GM23338 (cell line): ENCODE measurements at regions not wholly inside any gene's neighbourhood (a gene's known extent, or its start where the extent isn't known, plus 50 kb on each side); places are given as distances from the start of the nearest gene placed in this dataset.

Experiments used
- ATAC-seq: fragments of 200-7000 bp; cut with Tn5 transposase; 3 replicates; pipeline ENCODE4 v1.9.1; 2020
- DNase-seq: peaks from one replicate; pipeline ENCODE4 v3.0.0-alpha.2; 2015; ENCODE audit warnings: low spot score
- H2AFZ ChIP-seq: fragments of 200-600 bp; sonication (generic); 2 replicates; pipeline ENCODE4 v1.8.0; 2016; ENCODE audit warnings: antibody characterized with exemption, mild to moderate bottlenecking, moderate library complexity
- H3F3A ChIP-seq: fragments of 200-600 bp; sonication (generic); replicated peaks from 2 replicates; pipeline ENCODE4 v1.8.0; 2017; ENCODE audit warnings: antibody characterized with exemption, mixed run types, low read depth
- H3K27ac ChIP-seq: fragments of 200-600 bp; sonication (generic); 2 replicates; pipeline ENCODE4 v1.6.1; 2016; ENCODE audit warnings: low read depth
- H3K27me3 ChIP-seq: fragments of 200-600 bp; sonication (generic); 2 replicates; pipeline ENCODE4 v1.8.0; 2016; ENCODE audit warnings: mild to moderate bottlenecking, mixed run types, moderate library complexity; ENCODE audit not compliant: insufficient read depth
- H3K36me3 ChIP-seq: fragments of 200-600 bp; sonication (generic); 2 replicates; pipeline ENCODE4 v1.8.0; 2016; ENCODE audit warnings: mild to moderate bottlenecking; ENCODE audit not compliant: insufficient read depth
- H3K4me1 ChIP-seq: fragments of 200-600 bp; sonication (generic); 2 replicates; pipeline ENCODE4 v1.8.0; 2016; ENCODE audit warnings: mild to moderate bottlenecking, moderate library complexity; ENCODE audit not compliant: insufficient read depth
- H3K4me2 ChIP-seq: fragments of 200-600 bp; sonication (generic); 2 replicates; pipeline ENCODE4 v1.7.1; 2017; ENCODE audit warnings: mixed run types
- H3K4me3 ChIP-seq: fragments of 200-600 bp; sonication (generic); 2 replicates; pipeline ENCODE4 v1.6.1; 2016; ENCODE audit warnings: mixed run types
- H3K79me2 ChIP-seq: fragments of 200-600 bp; sonication (generic); replicated peaks from 2 replicates; pipeline ENCODE4 v1.8.0; 2017; ENCODE audit warnings: mild to moderate bottlenecking; ENCODE audit not compliant: insufficient read depth
- H3K9me2 ChIP-seq: fragments of 200-600 bp; sonication (generic); 2 replicates; pipeline ENCODE4 v1.8.0; 2017; ENCODE audit not compliant: insufficient read depth
- H4K20me1 ChIP-seq: fragments of 200-600 bp; sonication (generic); replicated peaks from 2 replicates; pipeline ENCODE4 v1.8.0; 2017; ENCODE audit warnings: mild to moderate bottlenecking; ENCODE audit not compliant: insufficient read depth
- H3K27ac Mint-ChIP-seq: 2 replicates; pipeline ENCODE4 v1.8.0; 2020; ENCODE audit warnings: inconsistent platforms, mild to moderate bottlenecking, moderate library complexity, mixed read lengths
- H3K27me3 Mint-ChIP-seq: 3 replicates; pipeline ENCODE4 v1.8.0; 2022; ENCODE audit warnings: low read depth, mild to moderate bottlenecking, moderate library complexity, mixed read lengths, inconsistent platforms; ENCODE audit not compliant: insufficient read depth, poor library complexity
- H3K36me3 Mint-ChIP-seq: 3 replicates; pipeline ENCODE4 v1.8.0; 2021; ENCODE audit warnings: low read depth, mild to moderate bottlenecking, inconsistent platforms, moderate library complexity, mixed read lengths
- H3K4me1 Mint-ChIP-seq: 3 replicates; pipeline ENCODE4 v1.8.0; 2020; ENCODE audit warnings: mild to moderate bottlenecking, inconsistent platforms, mixed read lengths
- H3K4me3 Mint-ChIP-seq: 3 replicates; pipeline ENCODE4 v1.8.0; 2021; ENCODE audit warnings: moderate library complexity, mild to moderate bottlenecking, inconsistent platforms, mixed read lengths
- H3K9me3 Mint-ChIP-seq: 3 replicates; pipeline ENCODE4 v1.8.0; 2020; ENCODE audit warnings: moderate library complexity, mild to moderate bottlenecking, inconsistent platforms, mixed read lengths
- CREB1 ChIP-seq: fragments of 250-450 bp; sonication (Bioruptor Pico); IDR thresholded peaks from 2 replicates; pipeline ENCODE4 v1.5.0; 2020; ENCODE audit warnings: low read depth, mild to moderate bottlenecking, moderate library complexity
- ETS1 ChIP-seq: IDR thresholded peaks from 2 replicates; pipeline ENCODE4 v1.6.1; 2016; ENCODE audit warnings: antibody characterized with exemption
- EZH2 ChIP-seq: fragments of 200-600 bp; sonication (generic); IDR thresholded peaks from one replicate; pipeline ENCODE4 v1.8.0; 2017; ENCODE audit warnings: antibody characterized with exemption, mild to moderate bottlenecking, low read depth; ENCODE audit not compliant: unreplicated experiment
- EZH2phosphoT487 ChIP-seq: fragments of 200-600 bp; sonication (generic); IDR thresholded peaks from one replicate; pipeline ENCODE4 v1.8.1; 2018; ENCODE audit warnings: antibody characterized with exemption; ENCODE audit not compliant: unreplicated experiment
- JUNB ChIP-seq: IDR thresholded peaks from one replicate; pipeline ENCODE4 v1.6.1; 2016; ENCODE audit warnings: antibody characterized with exemption; ENCODE audit not compliant: unreplicated experiment
- NANOG ChIP-seq: IDR thresholded peaks from 2 replicates; pipeline ENCODE4 v1.6.1; 2016; ENCODE audit warnings: antibody characterized with exemption, borderline replicate concordance
- POLR2AphosphoS5 ChIP-seq: IDR thresholded peaks from 2 replicates; pipeline ENCODE4 v1.6.1; 2016; ENCODE audit warnings: antibody characterized with exemption, low read depth
- REST ChIP-seq: IDR thresholded peaks from one replicate; pipeline ENCODE4 v1.6.1; 2018; ENCODE audit warnings: antibody characterized with exemption; ENCODE audit not compliant: unreplicated experiment
- ZNF114 ChIP-seq: fragments of 250-450 bp; sonication (Bioruptor Pico); IDR thresholded peaks from 2 replicates; pipeline ENCODE4 v1.5.0; 2020; ENCODE audit warnings: mild to moderate bottlenecking, moderate library complexity
- ZNF331 ChIP-seq: fragments of 250-450 bp; sonication (Bioruptor Pico); IDR thresholded peaks from 2 replicates; pipeline ENCODE4 v1.5.0; 2020; ENCODE audit warnings: low read depth, mild to moderate bottlenecking, moderate library complexity
- TF ChIP-seq, protein P1 (sequence below): fragments of 250-450 bp; sonication (Bioruptor Pico); IDR thresholded peaks from 2 replicates; pipeline ENCODE4 v1.5.0; 2020; ENCODE audit warnings: mild to moderate bottlenecking, moderate library complexity
- TF ChIP-seq, protein P2 (sequence below), 2 experiments: fragments of 200-600 bp in 1 of 2; sonication (generic) in 1 of 2; conservative IDR thresholded peaks; 2 replicates each; pipeline versions ENCODE4 v1.5.1 to v1.6.1; 2016 to 2017; ENCODE audit warnings: antibody characterized with exemption in 2 of 2, low read depth in 2 of 2, mild to moderate bottlenecking in 2 of 2, moderate library complexity in 1 of 2

- TF ChIP-seq EZH2 (no peak), CREB1 (CRISPR knock-in tag) (no peak)
Measured at GRCh38 chr17:14859542-14859941, 405.6 kb downstream of the PMP22 start (continued).

DNA sequence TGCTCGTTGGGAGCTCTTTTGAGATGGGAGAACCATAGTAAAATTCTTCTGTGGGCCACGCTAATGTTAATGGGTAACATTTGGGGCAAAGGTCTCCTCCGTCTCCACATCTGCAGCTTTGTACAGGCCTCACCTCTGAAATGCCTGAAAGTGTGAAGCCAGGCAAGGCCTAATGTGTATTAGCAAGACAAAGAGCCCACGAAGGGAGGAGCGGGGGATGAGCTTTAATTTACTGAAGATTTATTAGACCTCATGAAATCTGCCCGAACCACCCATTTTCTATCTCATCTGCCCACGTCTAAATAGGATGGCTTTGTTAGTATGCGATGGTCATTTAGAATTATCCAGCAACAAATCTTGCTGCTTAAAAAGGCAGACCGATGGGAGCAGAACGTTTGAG, 408.9 kb downstream of the PMP22 start:
- no peak overlapping the region for H3K27ac ChIP-seq
- H3K27me3 ChIP-seq, result no peaks in the 10 kb centered on the region
- H2AFZ ChIP-seq, result peak overlapping the region; percentile 94
- no peak overlapping the region for H3K4me3 ChIP-seq
- no peaks in the 10 kb centered on the region for H3K79me2 ChIP-seq
- TF ChIP-seq, protein P1, sequence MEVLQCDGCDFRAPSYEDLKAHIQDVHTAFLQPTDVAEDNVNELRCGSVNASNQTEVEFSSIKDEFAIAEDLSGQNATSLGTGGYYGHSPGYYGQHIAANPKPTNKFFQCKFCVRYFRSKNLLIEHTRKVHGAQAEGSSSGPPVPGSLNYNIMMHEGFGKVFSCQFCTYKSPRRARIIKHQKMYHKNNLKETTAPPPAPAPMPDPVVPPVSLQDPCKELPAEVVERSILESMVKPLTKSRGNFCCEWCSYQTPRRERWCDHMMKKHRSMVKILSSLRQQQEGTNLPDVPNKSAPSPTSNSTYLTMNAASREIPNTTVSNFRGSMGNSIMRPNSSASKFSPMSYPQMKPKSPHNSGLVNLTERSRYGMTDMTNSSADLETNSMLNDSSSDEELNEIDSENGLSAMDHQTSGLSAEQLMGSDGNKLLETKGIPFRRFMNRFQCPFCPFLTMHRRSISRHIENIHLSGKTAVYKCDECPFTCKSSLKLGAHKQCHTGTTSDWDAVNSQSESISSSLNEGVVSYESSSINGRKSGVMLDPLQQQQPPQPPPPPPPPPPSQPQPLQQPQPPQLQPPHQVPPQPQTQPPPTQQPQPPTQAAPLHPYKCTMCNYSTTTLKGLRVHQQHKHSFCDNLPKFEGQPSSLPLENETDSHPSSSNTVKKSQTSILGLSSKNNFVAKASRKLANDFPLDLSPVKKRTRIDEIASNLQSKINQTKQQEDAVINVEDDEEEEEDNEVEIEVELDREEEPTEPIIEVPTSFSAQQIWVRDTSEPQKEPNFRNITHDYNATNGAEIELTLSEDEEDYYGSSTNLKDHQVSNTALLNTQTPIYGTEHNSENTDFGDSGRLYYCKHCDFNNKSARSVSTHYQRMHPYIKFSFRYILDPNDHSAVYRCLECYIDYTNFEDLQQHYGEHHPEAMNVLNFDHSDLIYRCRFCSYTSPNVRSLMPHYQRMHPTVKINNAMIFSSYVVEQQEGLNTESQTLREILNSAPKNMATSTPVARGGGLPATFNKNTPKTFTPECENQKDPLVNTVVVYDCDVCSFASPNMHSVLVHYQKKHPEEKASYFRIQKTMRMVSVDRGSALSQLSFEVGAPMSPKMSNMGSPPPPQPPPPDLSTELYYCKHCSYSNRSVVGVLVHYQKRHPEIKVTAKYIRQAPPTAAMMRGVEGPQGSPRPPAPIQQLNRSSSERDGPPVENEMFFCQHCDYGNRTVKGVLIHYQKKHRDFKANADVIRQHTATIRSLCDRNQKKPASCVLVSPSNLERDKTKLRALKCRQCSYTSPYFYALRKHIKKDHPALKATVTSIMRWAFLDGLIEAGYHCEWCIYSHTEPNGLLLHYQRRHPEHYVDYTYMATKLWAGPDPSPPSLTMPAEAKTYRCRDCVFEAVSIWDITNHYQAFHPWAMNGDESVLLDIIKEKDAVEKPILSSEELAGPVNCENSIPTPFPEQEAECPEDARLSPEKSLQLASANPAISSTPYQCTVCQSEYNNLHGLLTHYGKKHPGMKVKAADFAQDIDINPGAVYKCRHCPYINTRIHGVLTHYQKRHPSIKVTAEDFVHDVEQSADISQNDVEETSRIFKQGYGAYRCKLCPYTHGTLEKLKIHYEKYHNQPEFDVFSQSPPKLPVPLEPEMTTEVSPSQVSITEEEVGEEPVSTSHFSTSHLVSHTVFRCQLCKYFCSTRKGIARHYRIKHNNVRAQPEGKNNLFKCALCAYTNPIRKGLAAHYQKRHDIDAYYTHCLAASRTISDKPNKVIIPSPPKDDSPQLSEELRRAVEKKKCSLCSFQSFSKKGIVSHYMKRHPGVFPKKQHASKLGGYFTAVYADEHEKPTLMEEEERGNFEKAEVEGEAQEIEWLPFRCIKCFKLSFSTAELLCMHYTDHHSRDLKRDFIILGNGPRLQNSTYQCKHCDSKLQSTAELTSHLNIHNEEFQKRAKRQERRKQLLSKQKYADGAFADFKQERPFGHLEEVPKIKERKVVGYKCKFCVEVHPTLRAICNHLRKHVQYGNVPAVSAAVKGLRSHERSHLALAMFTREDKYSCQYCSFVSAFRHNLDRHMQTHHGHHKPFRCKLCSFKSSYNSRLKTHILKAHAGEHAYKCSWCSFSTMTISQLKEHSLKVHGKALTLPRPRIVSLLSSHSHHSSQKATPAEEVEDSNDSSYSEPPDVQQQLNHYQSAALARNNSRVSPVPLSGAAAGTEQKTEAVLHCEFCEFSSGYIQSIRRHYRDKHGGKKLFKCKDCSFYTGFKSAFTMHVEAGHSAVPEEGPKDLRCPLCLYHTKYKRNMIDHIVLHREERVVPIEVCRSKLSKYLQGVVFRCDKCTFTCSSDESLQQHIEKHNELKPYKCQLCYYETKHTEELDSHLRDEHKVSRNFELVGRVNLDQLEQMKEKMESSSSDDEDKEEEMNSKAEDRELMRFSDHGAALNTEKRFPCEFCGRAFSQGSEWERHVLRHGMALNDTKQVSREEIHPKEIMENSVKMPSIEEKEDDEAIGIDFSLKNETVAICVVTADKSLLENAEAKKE (CRISPR knock-in tag), result no peak
- TF ChIP-seq REST (no peak), NANOG (no peak), POLR2AphosphoS5 (no peak), ZNF331 (CRISPR knock-in tag) (no peak), ETS1 (no peak), EZH2 (no peak), CREB1 (CRISPR knock-in tag) (no peak), JUNB (no peak), ZNF114 (CRISPR knock-in tag) (no peak), EZH2phosphoT487 (no peak)
- TF ChIP-seq, protein P2, sequence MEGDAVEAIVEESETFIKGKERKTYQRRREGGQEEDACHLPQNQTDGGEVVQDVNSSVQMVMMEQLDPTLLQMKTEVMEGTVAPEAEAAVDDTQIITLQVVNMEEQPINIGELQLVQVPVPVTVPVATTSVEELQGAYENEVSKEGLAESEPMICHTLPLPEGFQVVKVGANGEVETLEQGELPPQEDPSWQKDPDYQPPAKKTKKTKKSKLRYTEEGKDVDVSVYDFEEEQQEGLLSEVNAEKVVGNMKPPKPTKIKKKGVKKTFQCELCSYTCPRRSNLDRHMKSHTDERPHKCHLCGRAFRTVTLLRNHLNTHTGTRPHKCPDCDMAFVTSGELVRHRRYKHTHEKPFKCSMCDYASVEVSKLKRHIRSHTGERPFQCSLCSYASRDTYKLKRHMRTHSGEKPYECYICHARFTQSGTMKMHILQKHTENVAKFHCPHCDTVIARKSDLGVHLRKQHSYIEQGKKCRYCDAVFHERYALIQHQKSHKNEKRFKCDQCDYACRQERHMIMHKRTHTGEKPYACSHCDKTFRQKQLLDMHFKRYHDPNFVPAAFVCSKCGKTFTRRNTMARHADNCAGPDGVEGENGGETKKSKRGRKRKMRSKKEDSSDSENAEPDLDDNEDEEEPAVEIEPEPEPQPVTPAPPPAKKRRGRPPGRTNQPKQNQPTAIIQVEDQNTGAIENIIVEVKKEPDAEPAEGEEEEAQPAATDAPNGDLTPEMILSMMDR (conservative IDR thresholded peaks at IDR 0.05; ENCODE audit: low read depth in 2 of 2), result no peak
- H3K4me1 Mint-ChIP-seq, result peaks cover 8% of the 10 kb centered on the region
- H3K9me2 ChIP-seq, result peaks cover 8% of the 10 kb centered on the region; the same call in 1 of the 2 replicates
- no peak for ATAC-seq
- DNase-seq, result peak; percentile 11
- no peaks in the 10 kb centered on the region for H3F3A ChIP-seq
- no peaks in the 10 kb centered on the region for H3K9me3 Mint-ChIP-seq
- no peaks in the 10 kb centered on the region; the same call in 2 of the 3 replicates for H3K36me3 Mint-ChIP-seq
- H3K27ac Mint-ChIP-seq, result no peak overlapping the region
- H4K20me1 ChIP-seq, result no peaks in the 10 kb centered on the region
- H3K36me3 ChIP-seq, result no peaks in the 10 kb centered on the region
- peak overlapping the region; percentile 49 for H3K4me2 ChIP-seq
- peaks cover 8% of the 10 kb centered on the region for H3K4me1 ChIP-seq
- no peaks in the 10 kb centered on the region for H3K27me3 Mint-ChIP-seq
- H3K4me3 Mint-ChIP-seq, result no peak overlapping the region
